ENCODE measurements at regions not wholly inside any gene's neighbourhood (a gene's known extent, or its start where the extent isn't known, plus 50 kb on each side); places are given as distances from the start of the nearest gene placed in this dataset.

DNA sequence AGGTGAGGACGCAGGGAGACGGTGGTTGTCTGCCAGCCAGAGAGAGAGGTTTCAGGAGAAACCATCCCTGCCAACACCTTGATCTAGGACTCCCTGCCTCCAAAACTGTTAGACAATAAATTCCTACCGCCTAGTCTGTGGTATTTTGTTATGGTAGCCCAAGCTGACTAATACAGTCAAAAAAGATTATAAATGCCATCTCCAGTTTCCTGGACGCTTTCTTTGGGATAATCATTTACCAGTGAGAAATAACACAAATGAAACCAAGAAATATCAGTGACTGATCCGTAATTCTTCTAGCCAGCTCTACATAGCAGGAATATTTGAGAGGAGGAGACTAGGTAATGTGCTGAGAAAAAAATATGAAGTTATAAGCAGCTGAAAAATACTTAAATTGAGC lies 707.8 kb upstream of the LMCD1 start:
- Histone ChIP-seq H3K36me3 (ENCODE audit: control insufficient read depth in 2 of 2, insufficient read depth in 2 of 2, low read length in 2 of 2) (no peaks in the 10 kb centered on the region), H3K27me3 (ENCODE audit: control insufficient read depth in 1 of 2, insufficient read depth in 2 of 2, low read length in 2 of 2) (no peaks in the 10 kb centered on the region), H3K9ac (ENCODE audit: low read length in 2 of 2) (no peak overlapping the region), H3K4me3 (ENCODE audit: low read length in 2 of 2) (no peak overlapping the region), H3K27ac (ENCODE audit: low read length) (no peak overlapping the region), H3K4me1 (ENCODE audit: control insufficient read depth, insufficient read depth, low read length) (no peaks in the 10 kb centered on the region), H3K9me3 (ENCODE audit: control insufficient read depth in 2 of 2, low read length in 2 of 2) (no peaks in the 10 kb centered on the region)

DNA sequence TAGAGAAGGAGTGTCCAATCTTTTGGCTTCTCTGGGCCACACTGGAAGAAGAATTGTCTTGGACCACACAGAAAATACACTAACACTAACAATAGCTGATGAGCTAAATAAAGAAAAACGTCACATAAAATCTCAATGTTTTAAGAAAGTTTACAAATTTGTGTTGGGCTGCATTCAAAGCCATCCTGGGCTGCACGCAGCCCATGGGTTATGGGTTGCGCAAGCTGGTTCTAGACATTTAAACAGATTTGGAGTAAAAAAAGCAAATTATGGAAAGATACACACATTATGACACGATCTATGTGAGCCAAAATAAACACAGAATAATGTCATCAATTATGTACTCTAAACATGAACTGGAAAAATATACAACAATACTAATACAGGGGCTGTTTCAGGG lies 703.3 kb upstream of the LMCD1 start:
- H3K36me3 ChIP-seq (ENCODE audit: control insufficient read depth in 2 of 2, insufficient read depth in 2 of 2, low read length in 2 of 2) = no peaks in the 10 kb centered on the region
- no peak overlapping the region for H3K9ac ChIP-seq (ENCODE audit: low read length in 2 of 2)
- H3K27me3 ChIP-seq (ENCODE audit: control insufficient read depth in 1 of 2, insufficient read depth in 2 of 2, low read length in 2 of 2) = no peaks in the 10 kb centered on the region
- no peaks in the 10 kb centered on the region for H3K9me3 ChIP-seq (ENCODE audit: control insufficient read depth in 2 of 2, low read length in 2 of 2)
- H3K4me3 ChIP-seq (ENCODE audit: low read length in 2 of 2) = no peak overlapping the region
- no peak overlapping the region for H3K27ac ChIP-seq (ENCODE audit: low read length)
- H3K4me1 ChIP-seq (ENCODE audit: control insufficient read depth, insufficient read depth, low read length) = no peaks in the 10 kb centered on the region

DNA sequence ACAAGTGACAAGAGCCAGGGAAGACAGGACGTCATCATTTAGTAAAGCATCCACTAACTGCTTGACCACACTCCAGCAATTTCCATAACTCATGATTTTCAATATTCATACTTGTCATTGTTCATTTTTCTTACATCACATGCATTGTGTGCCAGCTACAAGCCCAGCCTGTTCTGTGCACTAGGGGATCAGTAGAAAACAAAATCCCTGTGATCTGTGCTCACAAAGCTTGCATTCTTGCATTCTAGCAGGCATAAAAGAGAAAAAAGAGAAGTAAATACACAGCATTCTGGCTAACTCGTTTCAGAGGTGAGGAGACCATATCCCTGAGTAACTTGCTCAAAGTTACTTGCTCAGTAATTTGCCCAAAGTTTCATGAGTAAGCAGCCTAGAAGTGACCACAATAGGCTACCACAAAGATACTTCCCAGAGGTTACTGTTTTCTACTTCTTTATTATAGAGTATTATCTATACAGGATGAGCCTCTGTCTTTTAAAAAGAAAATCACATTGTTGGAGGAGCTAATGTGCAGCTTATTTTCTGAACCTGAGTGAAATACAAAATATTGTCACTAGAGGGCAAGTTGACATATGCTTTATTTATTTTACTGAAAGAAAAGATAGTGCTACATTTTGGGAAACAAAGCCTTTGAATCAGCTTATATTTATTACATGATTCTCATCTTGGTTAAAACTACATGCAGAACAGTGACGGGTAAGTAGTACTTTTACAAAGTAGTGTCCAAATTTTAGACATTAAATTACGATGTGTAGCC lies 701.4 kb upstream of the LMCD1 start:
- H3K9me3 ChIP-seq (ENCODE audit: control insufficient read depth in 2 of 2, low read length in 2 of 2) = no peaks in the 10 kb centered on the region
- no peaks in the 10 kb centered on the region for H3K27me3 ChIP-seq (ENCODE audit: control insufficient read depth in 1 of 2, insufficient read depth in 2 of 2, low read length in 2 of 2)
- H3K27ac ChIP-seq (ENCODE audit: low read length) = no peak overlapping the region
- H3K36me3 ChIP-seq (ENCODE audit: control insufficient read depth in 2 of 2, insufficient read depth in 2 of 2, low read length in 2 of 2) = no peaks in the 10 kb centered on the region
- no peaks in the 10 kb centered on the region for H3K4me1 ChIP-seq (ENCODE audit: control insufficient read depth, insufficient read depth, low read length)
- H3K9ac ChIP-seq (ENCODE audit: low read length in 2 of 2) = no peak overlapping the region
- no peak overlapping the region for H3K4me3 ChIP-seq (ENCODE audit: low read length in 2 of 2)

DNA sequence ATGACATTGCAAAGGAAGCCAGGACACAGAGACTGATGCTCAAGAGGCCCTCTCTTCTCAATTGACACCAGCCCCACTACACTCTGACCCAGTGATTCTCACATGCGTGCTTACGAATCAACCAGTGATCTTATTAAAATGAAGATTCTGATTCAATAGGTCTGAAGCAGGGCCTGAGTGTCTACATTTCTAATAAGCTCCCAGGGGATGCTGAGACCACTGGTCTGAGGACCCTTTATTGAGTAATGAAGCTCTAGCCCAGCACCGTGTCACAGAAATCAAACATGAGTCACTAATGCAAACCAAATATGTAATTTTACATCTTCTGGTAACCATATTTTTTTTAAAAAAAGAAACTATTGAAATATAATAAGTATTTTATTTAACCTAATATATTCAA lies 689.1 kb upstream of the LMCD1 start:
- Histone ChIP-seq H3K4me1 (ENCODE audit: control insufficient read depth, insufficient read depth, low read length) (no peaks in the 10 kb centered on the region), H3K4me3 (ENCODE audit: low read length in 2 of 2) (no peak overlapping the region), H3K36me3 (ENCODE audit: control insufficient read depth in 2 of 2, insufficient read depth in 2 of 2, low read length in 2 of 2) (no peaks in the 10 kb centered on the region), H3K9ac (ENCODE audit: low read length in 2 of 2) (no peak overlapping the region), H3K27ac (ENCODE audit: low read length) (no peak overlapping the region), H3K27me3 (ENCODE audit: control insufficient read depth in 1 of 2, insufficient read depth in 2 of 2, low read length in 2 of 2) (no peaks in the 10 kb centered on the region), H3K9me3 (ENCODE audit: control insufficient read depth in 2 of 2, low read length in 2 of 2) (no peaks in the 10 kb centered on the region)

DNA sequence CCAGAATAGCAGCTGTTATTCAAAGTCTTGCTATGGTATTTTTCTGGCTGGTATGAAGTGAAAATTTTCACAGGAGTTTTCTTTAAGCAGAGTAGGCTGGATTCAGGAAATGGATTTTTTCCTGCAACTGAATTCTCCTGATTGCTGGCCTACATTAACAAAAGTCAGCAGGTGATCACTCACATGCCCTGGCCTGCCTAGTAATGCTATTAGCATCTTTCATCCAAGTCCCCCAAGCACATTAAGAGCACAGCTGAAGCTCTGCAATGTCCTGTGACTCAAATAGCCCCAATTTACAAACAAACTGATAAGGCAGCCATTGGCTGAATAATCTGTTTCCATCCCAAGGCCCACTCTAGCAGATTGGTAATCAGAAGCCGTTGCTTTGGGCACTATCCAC lies 688.3 kb upstream of the LMCD1 start:
- Histone ChIP-seq H3K27me3 (ENCODE audit: control insufficient read depth in 1 of 2, insufficient read depth in 2 of 2, low read length in 2 of 2) (no peaks in the 10 kb centered on the region), H3K9me3 (ENCODE audit: control insufficient read depth in 2 of 2, low read length in 2 of 2) (no peaks in the 10 kb centered on the region), H3K9ac (ENCODE audit: low read length in 2 of 2) (no peak overlapping the region), H3K4me1 (ENCODE audit: control insufficient read depth, insufficient read depth, low read length) (no peaks in the 10 kb centered on the region), H3K4me3 (ENCODE audit: low read length in 2 of 2) (no peak overlapping the region), H3K36me3 (ENCODE audit: control insufficient read depth in 2 of 2, insufficient read depth in 2 of 2, low read length in 2 of 2) (no peaks in the 10 kb centered on the region), H3K27ac (ENCODE audit: low read length) (no peak overlapping the region)

DNA sequence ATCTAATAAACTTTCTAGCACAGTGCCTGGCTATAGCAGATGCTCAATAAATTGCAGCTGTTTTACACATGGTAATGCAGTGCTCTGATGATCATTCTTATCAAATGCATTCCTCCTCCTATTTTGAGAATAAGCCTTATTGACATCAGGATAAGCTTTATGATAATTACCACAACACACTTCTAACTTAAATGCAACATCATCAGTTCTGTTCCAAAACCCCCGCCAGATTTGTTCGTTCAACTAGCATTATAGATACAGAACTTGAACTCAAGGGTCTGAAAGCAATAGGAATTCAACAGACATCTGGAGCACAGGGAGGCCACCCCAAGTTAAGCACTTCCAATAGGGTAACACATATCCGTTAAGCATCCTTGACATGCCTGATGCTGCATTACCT lies 684.4 kb upstream of the LMCD1 start:
- Histone ChIP-seq H3K27me3 (ENCODE audit: control insufficient read depth in 1 of 2, insufficient read depth in 2 of 2, low read length in 2 of 2) (no peaks in the 10 kb centered on the region), H3K36me3 (ENCODE audit: control insufficient read depth in 2 of 2, insufficient read depth in 2 of 2, low read length in 2 of 2) (no peaks in the 10 kb centered on the region), H3K9ac (ENCODE audit: low read length in 2 of 2) (no peak overlapping the region), H3K9me3 (ENCODE audit: control insufficient read depth in 2 of 2, low read length in 2 of 2) (peaks cover 0 to under 1% of the 10 kb centered on the region in 2 donors), H3K27ac (ENCODE audit: low read length) (no peak overlapping the region), H3K4me1 (ENCODE audit: control insufficient read depth, insufficient read depth, low read length) (no peaks in the 10 kb centered on the region), H3K4me3 (ENCODE audit: low read length in 2 of 2) (no peak overlapping the region)

DNA sequence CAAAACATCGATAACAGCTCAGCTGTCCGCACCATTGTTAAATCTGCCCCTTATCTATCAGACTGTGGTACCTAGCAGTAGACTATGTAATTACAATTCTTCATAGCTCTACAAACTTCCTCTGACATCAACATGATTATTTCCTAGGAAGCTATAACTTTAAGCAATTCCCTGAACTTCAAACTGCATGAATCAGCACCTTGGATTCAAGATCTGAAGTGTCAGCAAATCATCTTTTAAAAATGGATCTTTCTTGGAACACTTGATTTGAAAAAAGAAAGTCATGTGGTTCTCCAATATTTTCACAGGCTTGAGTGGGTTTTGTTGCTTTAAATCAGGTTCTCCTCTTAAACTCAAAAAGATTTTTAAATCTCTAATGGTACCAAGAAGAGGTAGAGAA lies 680.7 kb upstream of the LMCD1 start:
- Histone ChIP-seq H3K9ac (ENCODE audit: low read length in 2 of 2) (no peak overlapping the region), H3K36me3 (ENCODE audit: control insufficient read depth in 2 of 2, insufficient read depth in 2 of 2, low read length in 2 of 2) (no peaks in the 10 kb centered on the region), H3K4me1 (ENCODE audit: control insufficient read depth, insufficient read depth, low read length) (no peaks in the 10 kb centered on the region), H3K9me3 (ENCODE audit: control insufficient read depth in 2 of 2, low read length in 2 of 2) (peaks cover 5 to 12% of the 10 kb centered on the region in 2 donors), H3K27ac (ENCODE audit: low read length) (no peak overlapping the region), H3K4me3 (ENCODE audit: low read length in 2 of 2) (no peak overlapping the region), H3K27me3 (ENCODE audit: control insufficient read depth in 1 of 2, insufficient read depth in 2 of 2, low read length in 2 of 2) (no peaks in the 10 kb centered on the region)

DNA sequence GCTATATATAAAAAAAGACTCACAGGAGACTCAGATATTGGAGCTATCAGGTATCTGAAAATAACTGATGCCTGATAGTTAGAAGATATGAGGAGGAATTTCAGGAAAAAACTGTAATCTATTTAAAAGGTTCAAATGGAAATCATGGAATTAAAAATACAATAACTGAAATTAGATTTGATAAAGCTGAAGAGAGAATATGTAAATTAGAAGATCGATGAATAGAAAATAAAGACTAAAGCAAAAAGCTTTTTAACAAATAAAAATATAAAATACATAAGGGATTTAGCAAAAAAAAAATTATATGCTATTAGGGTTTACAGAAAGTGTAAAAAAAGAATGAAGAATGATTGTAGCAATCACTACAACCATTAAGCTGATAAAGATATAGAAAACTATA lies 679.8 kb upstream of the LMCD1 start:
- H3K9me3 ChIP-seq (ENCODE audit: control insufficient read depth in 2 of 2, low read length in 2 of 2) = peaks cover 5 to 12% of the 10 kb centered on the region in 2 donors
- no peak overlapping the region for H3K27ac ChIP-seq (ENCODE audit: low read length)
- H3K4me1 ChIP-seq (ENCODE audit: control insufficient read depth, insufficient read depth, low read length) = no peaks in the 10 kb centered on the region
- no peak overlapping the region for H3K4me3 ChIP-seq (ENCODE audit: low read length in 2 of 2)
- no peaks in the 10 kb centered on the region for H3K27me3 ChIP-seq (ENCODE audit: control insufficient read depth in 1 of 2, insufficient read depth in 2 of 2, low read length in 2 of 2)
- no peak overlapping the region for H3K9ac ChIP-seq (ENCODE audit: low read length in 2 of 2)
- no peaks in the 10 kb centered on the region for H3K36me3 ChIP-seq (ENCODE audit: control insufficient read depth in 2 of 2, insufficient read depth in 2 of 2, low read length in 2 of 2)

DNA sequence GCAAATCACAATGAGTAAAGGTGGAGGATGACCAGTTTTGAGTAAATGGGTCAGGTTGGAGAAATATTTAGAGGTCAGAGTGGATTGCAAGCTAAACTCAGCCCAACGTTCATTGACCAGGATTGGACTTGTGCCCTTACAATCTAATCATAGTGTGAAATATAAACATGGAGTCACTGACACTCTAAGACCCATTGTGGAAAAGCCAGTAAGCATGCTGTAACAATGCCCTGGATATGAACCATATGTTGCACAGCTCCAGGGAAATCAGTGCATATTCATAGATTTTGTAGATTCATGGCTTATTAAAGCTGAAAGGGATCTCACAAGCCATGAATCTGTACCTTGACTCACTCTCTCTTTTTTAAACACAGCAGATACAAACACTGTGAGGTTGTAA lies 660.2 kb upstream of the LMCD1 start:
- no peak overlapping the region for H3K27ac ChIP-seq (ENCODE audit: low read length)
- H3K9me3 ChIP-seq (ENCODE audit: control insufficient read depth in 2 of 2, low read length in 2 of 2) = no peaks in the 10 kb centered on the region
- H3K27me3 ChIP-seq (ENCODE audit: control insufficient read depth in 1 of 2, insufficient read depth in 2 of 2, low read length in 2 of 2) = no peaks in the 10 kb centered on the region
- no peak overlapping the region for H3K4me3 ChIP-seq (ENCODE audit: low read length in 2 of 2)
- H3K9ac ChIP-seq (ENCODE audit: low read length in 2 of 2) = no peak overlapping the region
- H3K4me1 ChIP-seq (ENCODE audit: control insufficient read depth, insufficient read depth, low read length) = no peaks in the 10 kb centered on the region
- H3K36me3 ChIP-seq (ENCODE audit: control insufficient read depth in 2 of 2, insufficient read depth in 2 of 2, low read length in 2 of 2) = no peaks in the 10 kb centered on the region

DNA sequence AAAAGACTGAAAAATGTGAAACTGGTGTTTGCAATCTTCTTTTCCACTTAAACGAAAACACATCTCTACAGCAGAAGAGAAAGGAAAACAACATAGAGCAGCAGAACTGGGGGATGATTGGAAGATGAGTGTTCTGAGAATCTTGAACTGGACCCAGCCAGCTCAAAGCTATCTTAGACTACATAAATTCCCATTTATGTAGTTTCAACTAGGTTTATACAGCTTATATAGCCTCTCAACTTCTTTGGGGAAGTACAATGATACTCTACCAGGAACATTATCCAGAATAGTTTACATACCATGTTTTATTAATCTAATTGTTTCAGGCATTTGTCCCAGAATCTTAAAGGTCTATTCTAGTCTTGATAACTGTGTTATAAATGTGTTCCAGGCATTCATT lies 658.2 kb upstream of the LMCD1 start:
- H3K27me3 ChIP-seq (ENCODE audit: control insufficient read depth in 1 of 2, insufficient read depth in 2 of 2, low read length in 2 of 2) = no peaks in the 10 kb centered on the region
- H3K9me3 ChIP-seq (ENCODE audit: control insufficient read depth in 2 of 2, low read length in 2 of 2) = no peaks in the 10 kb centered on the region
- no peak overlapping the region for H3K4me3 ChIP-seq (ENCODE audit: low read length in 2 of 2)
- H3K36me3 ChIP-seq (ENCODE audit: control insufficient read depth in 2 of 2, insufficient read depth in 2 of 2, low read length in 2 of 2) = no peaks in the 10 kb centered on the region
- no peak overlapping the region for H3K9ac ChIP-seq (ENCODE audit: low read length in 2 of 2)
- no peaks in the 10 kb centered on the region for H3K4me1 ChIP-seq (ENCODE audit: control insufficient read depth, insufficient read depth, low read length)
- no peak overlapping the region for H3K27ac ChIP-seq (ENCODE audit: low read length)

DNA sequence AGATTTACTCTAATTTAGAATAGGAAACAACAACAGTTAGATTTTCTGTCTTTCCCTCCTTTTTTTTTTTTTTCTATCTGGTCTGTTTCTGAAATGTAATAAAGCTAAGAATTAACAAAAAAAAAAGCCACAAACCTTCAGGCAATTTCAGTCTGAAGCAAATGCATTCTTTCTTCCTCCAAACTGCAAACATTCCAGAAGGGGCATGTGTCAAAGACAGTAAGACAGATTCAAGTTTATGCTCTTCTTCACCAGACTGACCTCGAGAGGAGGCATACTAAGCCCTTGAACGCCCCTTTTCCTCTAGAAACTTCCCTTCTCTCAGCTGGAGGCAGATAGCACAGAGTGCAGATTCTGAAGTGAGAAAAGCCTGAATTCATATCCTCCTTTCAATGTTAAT lies 654.6 kb upstream of the LMCD1 start:
- no peaks in the 10 kb centered on the region for H3K4me1 ChIP-seq (ENCODE audit: control insufficient read depth, insufficient read depth, low read length)
- no peaks in the 10 kb centered on the region for H3K27me3 ChIP-seq (ENCODE audit: control insufficient read depth in 1 of 2, insufficient read depth in 2 of 2, low read length in 2 of 2)
- no peak overlapping the region for H3K9ac ChIP-seq (ENCODE audit: low read length in 2 of 2)
- H3K9me3 ChIP-seq (ENCODE audit: control insufficient read depth in 2 of 2, low read length in 2 of 2) = no peaks in the 10 kb centered on the region
- H3K36me3 ChIP-seq (ENCODE audit: control insufficient read depth in 2 of 2, insufficient read depth in 2 of 2, low read length in 2 of 2) = no peaks in the 10 kb centered on the region
- no peak overlapping the region for H3K4me3 ChIP-seq (ENCODE audit: low read length in 2 of 2)
- no peak overlapping the region for H3K27ac ChIP-seq (ENCODE audit: low read length)

All from stomach smooth muscle (tissue), 2 donors.